ENCODE measurements at regions not wholly inside any gene's neighbourhood (a gene's known extent, or its start where the extent isn't known, plus 50 kb on each side); places are given as distances from the start of the nearest gene placed in this dataset.

- TF ChIP-seq POLR2A (IDR thresholded peaks at IDR 0.05) (no peak), CTCF (IDR thresholded peaks at IDR 0.05) (no peak)
These were observed 188.3 kb upstream of the NFE2L3 start for GRCh38 chr7:25963733-25964132.

All from gastroesophageal sphincter (tissue), 3 donors.